HEK293 (cell line): ENCODE measurements at regions not wholly inside any gene's neighbourhood (a gene's known extent, or its start where the extent isn't known, plus 50 kb on each side); places are given as distances from the start of the nearest gene placed in this dataset.
A peak's percentile ranks its signal among the peaks of the same experiment; 100 is the strongest.

Source experiments
- CTCF ChIA-PET: fragments of 350-600 bp; formaldehyde crosslinking; extraction: SDS; loops from one replicate; lab custom pipeline; 2021; ENCODE audit warnings: antibody characterized with exemption; lab: Yijun Ruan, JAX
- POLR2A ChIA-PET: fragments of 300-600 bp; formaldehyde crosslinking; extraction: SDS; loops from one replicate; lab custom pipeline; 2020; ENCODE audit warnings: antibody characterized with exemption, inconsistent platforms; lab: Yijun Ruan, JAX
- H3K27ac ChIP-seq: fragments of 200-500 bp; sonication (Bioruptor generic); 2 replicates; pipeline ENCODE4 v1.5.1; 2014; ENCODE audit warnings: low read depth, low read length, control low read depth, inconsistent platforms; ENCODE audit errors: extremely low read depth
- H3K36me3 ChIP-seq, 2 experiments: fragments of 200-500 bp in 1 of 2; sonication (Bioruptor generic) in 1 of 2; 1 replicate in 1 of 2; 2 replicates in 1 of 2; pipeline ENCODE4 v1.5.1; 2014 to 2017; ENCODE audit warnings: inconsistent platforms in 2 of 2, low read length in 2 of 2; ENCODE audit not compliant: control insufficient read depth in 2 of 2, insufficient read depth in 1 of 2
- H3K4me1 ChIP-seq: fragments of 200-500 bp; sonication (Bioruptor generic); 2 replicates; pipeline ENCODE4 v1.5.1; 2014; ENCODE audit warnings: mild to moderate bottlenecking, low read length, inconsistent platforms; ENCODE audit not compliant: control insufficient read depth, insufficient read depth
- H3K4me3 ChIP-seq: 2 replicates; pipeline ENCODE4 v1.5.1; 2011; ENCODE audit warnings: low read depth, mild to moderate bottlenecking, control low read depth, low read length, moderate library complexity
- H3K9me3 ChIP-seq: fragments of 200-500 bp; sonication (Bioruptor generic); 2 replicates; pipeline ENCODE4 v1.5.1; 2014; ENCODE audit warnings: low read depth, low read length, inconsistent platforms; ENCODE audit not compliant: control insufficient read depth, insufficient read depth
- KLF8 ChIP-seq: fragments of 450-650 bp; formaldehyde crosslinking; IDR thresholded peaks from 2 replicates; pipeline ENCODE4 v1.5.1; 2016; ENCODE audit warnings: missing biosample characterization, missing genetic modification characterization
- PRDM4 ChIP-seq: fragments of 450-650 bp; formaldehyde crosslinking; IDR thresholded peaks from 2 replicates; pipeline ENCODE4 v1.5.1; 2017; ENCODE audit warnings: missing biosample characterization, missing genetic modification characterization
- SETDB1 ChIP-seq: IDR thresholded peaks from one replicate; pipeline ENCODE4 v1.6.1; 2017; ENCODE audit warnings: mild to moderate bottlenecking, low read length, moderate library complexity, mixed read lengths; ENCODE audit not compliant: insufficient read length
- TRIM28 ChIP-seq: IDR thresholded peaks from 2 replicates; pipeline ENCODE4 v1.6.1; 2011; ENCODE audit warnings: low read length, control low read depth, borderline replicate concordance
- ZIC2 ChIP-seq: fragments of 450-650 bp; formaldehyde crosslinking; IDR thresholded peaks from 2 replicates; pipeline ENCODE4 v1.5.1; 2016; ENCODE audit warnings: missing biosample characterization, missing genetic modification characterization
- ZNF221 ChIP-seq: fragments of 450-650 bp; formaldehyde crosslinking; IDR thresholded peaks from 2 replicates; pipeline ENCODE4 v1.5.1; 2017; ENCODE audit warnings: missing biosample characterization, missing genetic modification characterization, borderline replicate concordance
- ZNF239 ChIP-seq: fragments of 450-650 bp; formaldehyde crosslinking; IDR thresholded peaks from 2 replicates; pipeline ENCODE4 v1.5.1; 2016; ENCODE audit warnings: missing biosample characterization, missing genetic modification characterization
- ZNF391 ChIP-seq: fragments of 450-650 bp; formaldehyde crosslinking; IDR thresholded peaks from 2 replicates; pipeline ENCODE4 v1.5.1; 2016; ENCODE audit warnings: low read depth, missing biosample characterization, missing genetic modification characterization, borderline replicate concordance
- ZNF473 ChIP-seq: fragments of 450-650 bp; formaldehyde crosslinking; IDR thresholded peaks from 2 replicates; pipeline ENCODE4 v1.5.1; 2017; ENCODE audit warnings: missing biosample characterization, missing genetic modification characterization
- ZNF580 ChIP-seq: fragments of 450-650 bp; formaldehyde crosslinking; IDR thresholded peaks from 2 replicates; pipeline ENCODE4 v1.5.1; 2016; ENCODE audit warnings: missing biosample characterization, missing genetic modification characterization
- ZNF621 ChIP-seq: fragments of 450-650 bp; formaldehyde crosslinking; IDR thresholded peaks from 2 replicates; pipeline ENCODE4 v1.5.1; 2017; ENCODE audit warnings: missing biosample characterization, missing genetic modification characterization
- ZNF654 ChIP-seq: fragments of 450-650 bp; formaldehyde crosslinking; IDR thresholded peaks from 2 replicates; pipeline ENCODE4 v1.5.1; 2016; ENCODE audit warnings: low read depth, missing biosample characterization, missing genetic modification characterization
- ZNF792 ChIP-seq: fragments of 450-650 bp; formaldehyde crosslinking; IDR thresholded peaks from 2 replicates; pipeline ENCODE4 v1.5.1; 2016; ENCODE audit warnings: missing biosample characterization, missing genetic modification characterization
- TF ChIP-seq, protein P1 (sequence below): fragments of 450-650 bp; formaldehyde crosslinking; conservative IDR thresholded peaks from 2 replicates; pipeline ENCODE4 v1.5.1; 2016; ENCODE audit warnings: low read depth, missing biosample characterization, missing genetic modification characterization
- TF ChIP-seq, protein P2 (sequence below): fragments of 450-650 bp; formaldehyde crosslinking; IDR thresholded peaks from 2 replicates; pipeline ENCODE4 v1.5.1; 2017; ENCODE audit warnings: missing biosample characterization, missing genetic modification characterization
- TF ChIP-seq, protein P3 (sequence below): fragments of 450-650 bp; formaldehyde crosslinking; IDR thresholded peaks from 2 replicates; pipeline ENCODE4 v1.5.1; 2016; ENCODE audit warnings: missing biosample characterization, missing genetic modification characterization, borderline replicate concordance

DNA sequence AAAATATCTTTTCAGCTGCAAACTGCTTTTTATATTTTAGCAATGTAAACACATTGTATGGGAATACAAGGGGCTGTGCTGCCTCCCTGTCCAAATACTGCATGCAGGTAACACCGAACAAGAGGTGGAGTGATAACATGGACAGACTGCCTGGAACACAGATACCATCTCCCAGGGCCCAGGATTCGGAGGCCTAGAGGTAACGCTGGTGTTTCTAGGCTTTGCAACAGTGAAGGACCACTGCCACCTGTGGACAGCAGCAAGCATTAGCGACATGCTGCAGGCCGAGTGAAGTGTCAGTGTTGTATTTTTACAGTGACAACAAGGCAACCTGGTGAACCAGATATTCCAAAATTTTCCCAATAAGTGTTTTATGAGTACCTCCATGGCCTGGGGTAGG, 379.1 kb downstream of the DMRT2 start (continued):
- TF ChIP-seq, protein P1, sequence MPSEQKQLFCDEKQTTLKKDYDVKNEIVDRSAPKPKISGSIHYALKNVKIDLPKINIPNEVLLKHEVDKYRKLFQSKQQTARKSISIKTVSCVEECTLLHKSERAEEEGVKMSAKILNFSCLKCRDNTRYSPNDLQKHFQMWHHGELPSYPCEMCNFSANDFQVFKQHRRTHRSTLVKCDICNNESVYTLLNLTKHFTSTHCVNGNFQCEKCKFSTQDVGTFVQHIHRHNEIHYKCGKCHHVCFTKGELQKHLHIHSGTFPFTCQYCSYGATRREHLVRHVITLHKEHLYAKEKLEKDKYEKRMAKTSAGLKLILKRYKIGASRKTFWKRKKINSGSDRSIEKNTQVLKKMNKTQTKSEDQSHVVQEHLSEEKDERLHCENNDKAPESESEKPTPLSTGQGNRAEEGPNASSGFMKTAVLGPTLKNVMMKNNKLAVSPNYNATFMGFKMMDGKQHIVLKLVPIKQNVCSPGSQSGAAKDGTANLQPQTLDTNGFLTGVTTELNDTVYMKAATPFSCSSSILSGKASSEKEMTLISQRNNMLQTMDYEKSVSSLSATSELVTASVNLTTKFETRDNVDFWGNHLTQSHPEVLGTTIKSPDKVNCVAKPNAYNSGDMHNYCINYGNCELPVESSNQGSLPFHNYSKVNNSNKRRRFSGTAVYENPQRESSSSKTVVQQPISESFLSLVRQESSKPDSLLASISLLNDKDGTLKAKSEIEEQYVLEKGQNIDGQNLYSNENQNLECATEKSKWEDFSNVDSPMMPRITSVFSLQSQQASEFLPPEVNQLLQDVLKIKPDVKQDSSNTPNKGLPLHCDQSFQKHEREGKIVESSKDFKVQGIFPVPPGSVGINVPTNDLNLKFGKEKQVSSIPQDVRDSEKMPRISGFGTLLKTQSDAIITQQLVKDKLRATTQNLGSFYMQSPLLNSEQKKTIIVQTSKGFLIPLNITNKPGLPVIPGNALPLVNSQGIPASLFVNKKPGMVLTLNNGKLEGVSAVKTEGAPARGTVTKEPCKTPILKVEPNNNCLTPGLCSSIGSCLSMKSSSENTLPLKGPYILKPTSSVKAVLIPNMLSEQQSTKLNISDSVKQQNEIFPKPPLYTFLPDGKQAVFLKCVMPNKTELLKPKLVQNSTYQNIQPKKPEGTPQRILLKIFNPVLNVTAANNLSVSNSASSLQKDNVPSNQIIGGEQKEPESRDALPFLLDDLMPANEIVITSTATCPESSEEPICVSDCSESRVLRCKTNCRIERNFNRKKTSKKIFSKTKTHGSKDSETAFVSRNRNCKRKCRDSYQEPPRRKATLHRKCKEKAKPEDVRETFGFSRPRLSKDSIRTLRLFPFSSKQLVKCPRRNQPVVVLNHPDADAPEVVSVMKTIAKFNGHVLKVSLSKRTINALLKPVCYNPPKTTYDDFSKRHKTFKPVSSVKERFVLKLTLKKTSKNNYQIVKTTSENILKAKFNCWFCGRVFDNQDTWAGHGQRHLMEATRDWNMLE (tag by site-specific recombination), result no peak
- TF ChIP-seq SETDB1, result no peak
- TF ChIP-seq ZNF654 (tag by site-specific recombination), result peak; percentile 11; the same call in 1 of the 2 replicates
- TF ChIP-seq, protein P2, sequence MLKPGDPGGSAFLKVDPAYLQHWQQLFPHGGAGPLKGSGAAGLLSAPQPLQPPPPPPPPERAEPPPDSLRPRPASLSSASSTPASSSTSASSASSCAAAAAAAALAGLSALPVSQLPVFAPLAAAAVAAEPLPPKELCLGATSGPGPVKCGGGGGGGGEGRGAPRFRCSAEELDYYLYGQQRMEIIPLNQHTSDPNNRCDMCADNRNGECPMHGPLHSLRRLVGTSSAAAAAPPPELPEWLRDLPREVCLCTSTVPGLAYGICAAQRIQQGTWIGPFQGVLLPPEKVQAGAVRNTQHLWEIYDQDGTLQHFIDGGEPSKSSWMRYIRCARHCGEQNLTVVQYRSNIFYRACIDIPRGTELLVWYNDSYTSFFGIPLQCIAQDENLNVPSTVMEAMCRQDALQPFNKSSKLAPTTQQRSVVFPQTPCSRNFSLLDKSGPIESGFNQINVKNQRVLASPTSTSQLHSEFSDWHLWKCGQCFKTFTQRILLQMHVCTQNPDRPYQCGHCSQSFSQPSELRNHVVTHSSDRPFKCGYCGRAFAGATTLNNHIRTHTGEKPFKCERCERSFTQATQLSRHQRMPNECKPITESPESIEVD (tag by site-specific recombination), result no peak

DNA sequence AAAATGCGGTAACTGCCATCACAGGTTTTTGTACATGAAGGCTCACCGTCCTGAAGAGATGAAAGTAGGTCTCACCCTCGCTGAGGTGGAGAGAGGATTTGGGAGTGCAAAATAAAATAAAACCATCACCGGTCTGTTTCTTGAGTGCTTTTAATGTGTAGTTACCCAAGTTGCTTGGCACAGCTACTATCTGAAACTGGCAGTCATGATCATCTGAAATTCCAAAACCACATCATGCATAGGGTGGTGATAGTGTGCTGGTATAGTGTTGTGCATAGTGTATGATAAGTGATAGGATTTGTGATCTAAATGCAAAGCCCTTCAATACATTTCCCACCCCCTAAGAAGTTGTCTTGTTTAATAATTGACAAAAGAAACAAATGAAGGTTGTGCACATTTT, 381.3 kb downstream of the DMRT2 start:
- ChIA-PET CTCF (interaction anchor here (1.0 kb wide), 1 partner anchor 428 kb away, joined by 3 read pairs; no protein-coding TSS in a partner anchor), POLR2A (no interaction called here)
- no peaks in the 10 kb centered on the region for H3K9me3 ChIP-seq
- H3K4me3 ChIP-seq, result no peak overlapping the region
- H3K4me1 ChIP-seq, result no peaks in the 10 kb centered on the region; the same call in 1 of the 2 replicates
- TF ChIP-seq ZNF221 (tag by site-specific recombination) (no peak), ZNF621 (no peak), ZNF580 (no peak), ZNF239 (tag by site-specific recombination) (no peak), TRIM28 (no peak), ZNF473 (no peak), ZNF792 (tag by site-specific recombination) (no peak)
- TF ChIP-seq, protein P3, sequence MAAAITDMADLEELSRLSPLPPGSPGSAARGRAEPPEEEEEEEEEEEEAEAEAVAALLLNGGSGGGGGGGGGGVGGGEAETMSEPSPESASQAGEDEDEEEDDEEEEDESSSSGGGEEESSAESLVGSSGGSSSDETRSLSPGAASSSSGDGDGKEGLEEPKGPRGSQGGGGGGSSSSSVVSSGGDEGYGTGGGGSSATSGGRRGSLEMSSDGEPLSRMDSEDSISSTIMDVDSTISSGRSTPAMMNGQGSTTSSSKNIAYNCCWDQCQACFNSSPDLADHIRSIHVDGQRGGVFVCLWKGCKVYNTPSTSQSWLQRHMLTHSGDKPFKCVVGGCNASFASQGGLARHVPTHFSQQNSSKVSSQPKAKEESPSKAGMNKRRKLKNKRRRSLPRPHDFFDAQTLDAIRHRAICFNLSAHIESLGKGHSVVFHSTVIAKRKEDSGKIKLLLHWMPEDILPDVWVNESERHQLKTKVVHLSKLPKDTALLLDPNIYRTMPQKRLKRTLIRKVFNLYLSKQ (tag by site-specific recombination), result no peak
- TF ChIP-seq, all 188 proteins: peak for 0
- H3K27ac ChIP-seq, result no peak overlapping the region
- no peaks in the 10 kb centered on the region for H3K36me3 ChIP-seq

DNA sequence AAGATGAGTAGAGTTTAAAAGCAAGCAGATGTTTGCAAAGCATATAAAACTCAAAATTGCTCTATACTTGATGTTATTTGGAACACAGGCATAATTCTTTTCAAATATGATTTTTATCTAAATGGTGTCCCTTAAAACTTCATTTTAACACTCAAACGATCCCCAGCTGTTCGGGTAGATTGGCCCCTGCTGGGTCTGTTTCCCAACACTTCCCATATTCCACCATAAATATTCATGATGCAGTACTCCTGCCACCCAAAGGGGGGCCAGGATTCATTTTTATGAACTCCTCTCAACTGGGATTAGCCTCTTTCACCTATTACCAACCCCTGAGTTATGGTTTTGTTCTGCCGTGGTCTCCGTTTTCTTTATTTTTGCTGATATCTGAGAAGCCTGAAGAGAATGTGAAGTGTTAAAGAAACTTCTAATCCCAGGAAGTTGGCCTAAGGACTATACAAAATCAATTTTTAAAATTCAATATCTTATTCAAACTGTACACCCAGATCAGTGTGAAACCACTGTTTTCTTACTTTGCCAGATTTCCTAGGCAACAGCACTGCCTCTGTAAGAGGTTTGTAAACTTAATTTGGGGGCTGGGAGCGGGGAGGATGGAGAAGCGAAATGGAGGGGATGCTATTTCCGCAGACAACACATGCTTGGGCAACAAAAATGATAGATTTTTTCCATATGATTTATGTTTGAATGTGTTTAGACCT, 384.1 kb downstream of the DMRT2 start:
- CTCF ChIA-PET, result no interaction called here
- TF ChIP-seq, protein P2 (tag by site-specific recombination), result 0 out of 2 replicates have a peak, but pooled peaks have one; percentile 13
- TF ChIP-seq ZIC2 (0 out of 2 replicates have a peak, but pooled peaks have one; percentile 29), ZNF391 (no peak), PRDM4 (peak; percentile 49; the same call in 1 of the 2 replicates), KLF8 (tag by site-specific recombination) (no peak)
- no peaks in the 10 kb centered on the region for H3K9me3 ChIP-seq
- no peak overlapping the region for H3K27ac ChIP-seq
- H3K4me3 ChIP-seq, result no peak overlapping the region
- H3K4me1 ChIP-seq, result no peaks in the 10 kb centered on the region; the same call in 1 of the 2 replicates
- POLR2A ChIA-PET, result no interaction called here
- H3K36me3 ChIP-seq, result no peaks in the 10 kb centered on the region
